ENCODE measurements at regions not wholly inside any gene's neighbourhood (a gene's known extent, or its start where the extent isn't known, plus 50 kb on each side); places are given as distances from the start of the nearest gene placed in this dataset.
A peak's percentile ranks its signal among the peaks of the same experiment; 100 is the strongest.

DNA sequence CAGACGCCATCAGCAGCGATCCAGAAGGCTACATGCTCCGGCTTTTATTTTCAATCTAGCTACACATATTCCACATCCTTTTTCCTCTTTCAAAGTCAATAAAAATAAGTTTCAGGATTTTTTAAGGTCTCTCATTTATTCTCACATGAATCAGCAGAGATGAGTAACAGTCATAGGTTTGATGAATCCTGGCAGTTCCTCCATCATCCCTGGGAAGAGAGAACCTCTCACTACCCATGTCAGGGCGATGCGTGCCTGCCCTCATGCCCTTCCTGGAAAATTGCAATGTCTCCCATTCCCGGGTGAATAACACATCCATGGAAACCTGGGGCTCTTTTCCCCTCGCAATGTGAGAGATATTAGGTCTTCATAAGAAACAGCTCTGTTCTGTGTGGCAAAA lies 301.1 kb upstream of the SMIM21 start:
- Histone ChIP-seq H3K36me3 (ENCODE audit: insufficient read depth, low read length) (no peaks in the 10 kb centered on the region), H3K27ac (ENCODE audit: low read depth in 1 of 2, low read length in 2 of 2) (no peak overlapping the region), H3K4me3 (ENCODE audit: low read length) (no peak overlapping the region), H3K27me3 (ENCODE audit: control insufficient read depth in 1 of 2, insufficient read depth in 2 of 2, low read length in 2 of 2) (peaks cover 0 to 11% of the 10 kb centered on the region in 2 experiments), H3K9me3 (ENCODE audit: control insufficient read depth in 1 of 2, insufficient read depth in 1 of 2, low read length in 2 of 2) (no peaks in the 10 kb centered on the region), H3K4me1 (ENCODE audit: insufficient read depth, low read length) (no peaks in the 10 kb centered on the region)
- no peaks in the 10 kb centered on the region for H3K9me3 Mint-ChIP-seq
- H3K36me3 Mint-ChIP-seq (ENCODE audit: low read depth): no peaks in the 10 kb centered on the region
- DNase-seq: no peak
- no peak for ATAC-seq (ENCODE audit: poor library complexity)
- H3K27ac Mint-ChIP-seq: no peak overlapping the region
- no peaks in the 10 kb centered on the region for H3K4me1 Mint-ChIP-seq (ENCODE audit: low read depth)
- ChIA-PET POLR2A (no interaction called here), CTCF (no interaction called here)
- intact Hi-C loops (cut with DNase I, micrococcal nuclease): loop anchor here in 1 of 2 experiments (10.0 kb wide), 1 partner anchor 1074 kb away; no protein-coding TSS in a partner anchor
- TF ChIP-seq CTCF (IDR thresholded peaks at IDR 0.05): no peak
- no peak overlapping the region for H3K4me3 Mint-ChIP-seq
- H3K27me3 Mint-ChIP-seq: peaks cover 54% of the 10 kb centered on the region

DNA sequence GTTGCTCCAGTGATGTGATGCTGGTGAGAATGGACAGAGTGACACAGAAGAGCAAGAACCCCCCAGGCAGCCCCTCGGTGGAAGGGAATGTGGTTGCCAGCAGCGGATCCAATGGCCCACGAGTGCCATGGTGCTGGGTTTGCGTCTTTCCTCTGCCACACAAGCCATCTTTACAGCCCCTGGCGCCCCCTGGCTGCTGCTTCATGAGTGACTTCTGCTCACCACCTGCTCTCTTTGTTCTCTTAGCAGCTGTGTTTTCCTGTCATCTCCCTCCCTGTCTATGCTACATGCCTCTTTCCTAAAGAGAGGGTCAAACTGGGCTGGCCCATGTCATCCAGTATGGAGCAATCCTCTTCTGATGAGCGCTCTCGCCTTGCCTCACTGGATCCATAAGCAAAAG lies 300.0 kb upstream of the SMIM21 start:
- Mint-ChIP-seq H3K9me3 (no peaks in the 10 kb centered on the region), H3K4me3 (no peak overlapping the region), H3K36me3 (ENCODE audit: low read depth) (no peaks in the 10 kb centered on the region), H3K27me3 (peaks cover 62% of the 10 kb centered on the region), H3K27ac (no peak overlapping the region), H3K4me1 (ENCODE audit: low read depth) (no peaks in the 10 kb centered on the region)
- POLR2A ChIA-PET: no interaction called here
- peaks cover 0 to 11% of the 10 kb centered on the region in 2 experiments for H3K27me3 ChIP-seq (ENCODE audit: control insufficient read depth in 1 of 2, insufficient read depth in 2 of 2, low read length in 2 of 2)
- CTCF ChIA-PET: no interaction called here
- no peaks in the 10 kb centered on the region for H3K9me3 ChIP-seq (ENCODE audit: control insufficient read depth in 1 of 2, insufficient read depth in 1 of 2, low read length in 2 of 2)
- intact Hi-C loops (cut with DNase I, micrococcal nuclease): loop anchor here in 1 of 2 experiments (10.0 kb wide), 1 partner anchor 1073 kb away; no protein-coding TSS in a partner anchor
- TF ChIP-seq CTCF (IDR thresholded peaks at IDR 0.05): no peak
- no peak overlapping the region for H3K27ac ChIP-seq (ENCODE audit: low read depth in 1 of 2, low read length in 2 of 2)
- H3K36me3 ChIP-seq (ENCODE audit: insufficient read depth, low read length): no peaks in the 10 kb centered on the region
- DNase-seq (peak in 6 of 14 experiments; percentile 3 to 24 (median 12)), ATAC-seq (ENCODE audit: poor library complexity) (no peak)
- no peaks in the 10 kb centered on the region for H3K4me1 ChIP-seq (ENCODE audit: insufficient read depth, low read length)
- no peak overlapping the region for H3K4me3 ChIP-seq (ENCODE audit: low read length)

GRCh38 chr18:75723521-75724340 lies 296.2 kb upstream of the SMIM21 start:
- H3K4me3 Mint-ChIP-seq: no peak overlapping the region
- H3K4me1 Mint-ChIP-seq (ENCODE audit: low read depth): no peaks in the 10 kb centered on the region
- H3K9me3 ChIP-seq (ENCODE audit: control insufficient read depth in 1 of 2, insufficient read depth in 1 of 2, low read length in 2 of 2): no peaks in the 10 kb centered on the region
- no peak for DNase-seq
- no peak for TF ChIP-seq CTCF (IDR thresholded peaks at IDR 0.05)
- H3K27me3 ChIP-seq (ENCODE audit: control insufficient read depth in 1 of 2, insufficient read depth in 2 of 2, low read length in 2 of 2): peaks cover 0 to 4% of the 10 kb centered on the region in 2 experiments
- H3K27ac ChIP-seq (ENCODE audit: low read depth in 1 of 2, low read length in 2 of 2): no peak overlapping the region
- no peaks in the 10 kb centered on the region for H3K9me3 Mint-ChIP-seq
- H3K27me3 Mint-ChIP-seq: peaks cover 48% of the 10 kb centered on the region
- intact Hi-C loops (cut with DNase I, micrococcal nuclease): loop anchor here in 1 of 2 experiments (10.0 kb wide), 1 partner anchor 1069 kb away; no protein-coding TSS in a partner anchor
- H3K27ac Mint-ChIP-seq: no peak overlapping the region
- no peak overlapping the region for H3K4me3 ChIP-seq (ENCODE audit: low read length)
- H3K36me3 ChIP-seq (ENCODE audit: insufficient read depth, low read length): no peaks in the 10 kb centered on the region
- no peaks in the 10 kb centered on the region for H3K36me3 Mint-ChIP-seq (ENCODE audit: low read depth)
- POLR2A ChIA-PET: no interaction called here
- no peaks in the 10 kb centered on the region for H3K4me1 ChIP-seq (ENCODE audit: insufficient read depth, low read length)
- no peak for ATAC-seq (ENCODE audit: poor library complexity)
- CTCF ChIA-PET: no interaction called here
